Stimulated activated CD4-positive, alpha-beta T cell treated with anti-CD3 and anti-CD28 coated beads, Interleukin-15, amount 100 ng/mL, for 1 hour (primary cell): ENCODE measurements at regions not wholly inside any gene's neighbourhood (a gene's known extent, or its start where the extent isn't known, plus 50 kb on each side); places are given as distances from the start of the nearest gene placed in this dataset.

Source experiments
- DNase-seq, 2 donors: peaks; one replicate each; pipeline ENCODE4 v3.0.0-alpha.2; 2020; ENCODE audit warnings: low read depth in 1 of 2, low spot score in 1 of 2

DNA sequence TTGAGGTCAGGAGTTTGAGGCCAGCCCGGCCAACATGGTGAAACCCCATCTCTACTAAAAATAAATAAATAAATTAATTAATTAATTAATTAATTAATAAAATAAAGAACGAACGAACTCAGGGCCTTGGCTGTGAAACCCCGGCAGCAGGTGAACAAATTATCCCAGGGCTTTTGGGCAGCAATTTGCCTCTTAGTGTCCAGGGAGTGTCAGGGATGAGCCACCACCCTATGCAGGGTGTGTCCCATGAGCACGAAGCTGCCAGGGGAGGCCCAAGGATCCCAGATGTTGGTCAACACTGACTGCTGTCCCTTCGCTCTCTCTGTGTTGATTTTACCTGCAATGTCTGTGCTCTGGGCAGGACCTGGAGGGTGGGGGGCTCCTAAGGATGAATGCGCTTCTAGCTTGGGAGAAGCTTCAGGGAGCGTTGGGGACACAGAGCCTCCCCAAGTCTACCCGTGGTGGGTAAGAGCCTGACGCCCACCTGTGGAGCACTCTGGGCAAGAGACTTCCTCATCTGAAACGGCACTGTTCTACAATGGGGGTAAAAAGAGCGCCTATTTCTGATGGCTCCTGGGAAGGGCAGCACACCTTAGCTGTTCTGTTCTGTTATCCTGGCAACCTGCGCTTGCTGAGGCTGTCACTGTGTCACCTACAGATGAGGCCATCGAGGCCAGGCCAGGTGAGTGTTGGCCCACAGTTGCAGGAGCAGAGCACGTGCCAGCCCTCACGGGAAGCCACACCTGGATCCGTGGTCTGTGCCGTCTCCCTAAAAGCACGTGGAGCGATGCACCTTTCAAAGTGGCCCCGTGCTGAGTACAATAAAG, 125.5 kb upstream of the CDH4 start:
- DNase-seq: no peak

DNA sequence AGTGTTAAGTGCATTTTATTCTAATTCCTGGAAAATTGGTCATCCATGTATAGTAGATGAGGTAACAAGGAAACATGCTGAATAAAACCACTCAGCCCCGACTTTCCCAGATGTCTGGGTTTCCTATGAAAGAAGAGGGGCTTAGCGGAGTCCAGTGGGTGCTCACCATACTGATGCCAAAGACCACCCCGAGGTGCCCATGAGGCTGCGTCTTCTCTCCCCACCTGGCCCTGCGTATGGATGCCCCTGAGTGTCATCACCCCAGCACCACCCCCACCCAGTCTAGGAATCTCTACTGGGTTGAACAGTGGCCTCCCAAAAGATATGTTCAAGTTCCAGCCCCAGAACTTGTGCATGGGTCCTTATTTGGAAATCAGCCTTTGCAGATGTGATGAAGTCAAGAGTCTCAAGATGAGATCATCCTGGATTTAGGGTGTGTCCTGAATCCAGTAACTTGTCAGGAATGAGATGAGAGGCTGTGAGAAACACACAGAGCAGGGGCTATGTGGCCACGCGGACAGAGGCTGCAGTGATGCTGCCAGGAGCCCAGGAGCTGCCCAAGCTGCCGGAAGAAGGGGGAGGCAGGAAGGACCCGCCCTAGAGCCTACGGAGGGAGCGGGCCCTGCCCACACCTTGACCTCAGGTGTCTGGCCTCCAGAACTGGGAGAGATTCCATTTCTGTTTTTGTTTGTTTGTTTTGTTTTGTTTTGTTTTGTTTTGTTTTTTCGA, 124.6 kb upstream of the CDH4 start:
- DNase-seq: no peak

DNA sequence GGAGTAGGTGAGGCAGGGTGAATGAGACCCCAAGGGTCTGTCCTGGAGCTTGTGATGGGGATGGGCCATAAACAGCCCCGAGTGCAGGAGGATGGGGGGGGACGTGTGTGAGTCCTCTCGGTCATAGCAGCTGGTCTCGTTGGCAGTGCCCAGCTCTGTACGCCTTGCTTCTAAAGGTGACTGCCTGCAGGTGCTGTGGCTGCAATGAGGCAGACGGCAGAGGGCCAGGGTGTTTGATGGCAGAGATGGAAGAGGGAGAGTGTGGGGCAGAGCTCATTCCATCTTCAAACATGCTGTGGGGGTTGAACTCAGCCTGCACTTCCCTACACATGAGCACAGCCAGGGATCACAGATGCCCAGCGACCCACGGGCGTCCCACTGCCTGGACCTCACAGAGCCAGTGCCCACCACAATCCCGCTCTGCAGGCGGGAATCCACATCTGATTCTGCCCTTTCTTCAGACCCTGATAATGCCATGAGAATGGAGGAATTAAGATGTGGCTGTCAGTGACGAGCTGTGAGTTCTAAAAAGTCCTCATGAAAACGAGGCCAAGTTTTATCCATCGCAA, 123.3 kb upstream of the CDH4 start:
- no peak for DNase-seq

DNA sequence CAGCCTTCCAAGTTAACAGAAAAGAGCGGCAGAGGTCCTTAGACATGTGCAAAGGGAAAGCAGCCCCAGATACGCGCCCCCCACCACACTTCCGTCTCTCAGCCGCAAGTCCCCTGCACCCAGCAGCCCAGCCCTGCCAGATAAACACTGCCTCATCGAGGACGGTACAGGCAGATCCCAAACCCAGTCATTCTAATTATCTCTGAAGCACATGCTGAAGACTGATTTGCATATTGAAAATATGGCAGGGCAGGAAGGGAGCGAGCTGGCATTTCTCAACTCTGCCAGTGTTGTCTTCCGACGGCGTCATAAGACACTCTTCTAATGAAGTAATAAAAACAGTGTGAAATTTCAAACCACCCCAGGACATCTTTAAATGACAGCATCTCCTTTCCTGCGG, 122.8 kb upstream of the CDH4 start:
- DNase-seq: no peak

DNA sequence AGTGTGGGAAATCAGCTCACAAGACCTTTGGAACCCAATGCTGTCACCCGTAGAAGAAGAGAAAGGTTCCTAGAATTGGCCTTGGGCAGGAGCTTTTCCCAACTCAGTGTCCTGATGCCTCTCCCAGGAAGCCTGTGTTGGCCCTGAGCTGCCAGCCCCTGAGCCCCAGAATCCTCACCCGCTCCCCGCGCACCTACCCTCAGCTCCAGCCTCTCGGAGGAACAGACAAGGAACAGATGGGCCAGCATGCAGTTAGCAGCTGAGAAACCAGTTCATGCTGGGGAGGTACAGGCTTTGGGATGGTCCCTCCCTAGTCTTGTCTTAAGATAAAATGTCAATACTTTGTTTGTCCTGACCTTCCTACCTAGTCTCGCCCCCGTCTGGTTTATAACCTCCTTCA, 121.9 kb upstream of the CDH4 start:
- no peak for DNase-seq

DNA sequence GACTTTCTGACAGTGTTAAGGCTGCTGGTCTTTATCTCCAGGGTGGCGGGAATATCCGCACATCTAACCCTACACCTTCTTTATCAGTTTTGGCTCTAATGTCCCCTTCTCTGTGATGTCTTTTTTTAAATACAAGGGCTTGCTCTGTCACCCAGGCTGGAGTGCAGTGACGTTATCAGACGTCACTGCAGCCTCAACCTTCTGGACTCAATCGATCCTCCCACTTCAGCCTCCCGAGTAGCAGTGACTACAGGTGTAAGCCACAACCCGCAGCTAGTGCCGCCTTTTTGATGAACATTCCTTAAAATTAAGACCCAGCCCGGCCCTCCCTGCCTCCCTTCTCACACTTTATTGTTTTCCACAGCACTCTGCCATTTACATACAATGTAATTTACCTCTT, 120.1 kb upstream of the CDH4 start:
- DNase-seq: no peak

DNA sequence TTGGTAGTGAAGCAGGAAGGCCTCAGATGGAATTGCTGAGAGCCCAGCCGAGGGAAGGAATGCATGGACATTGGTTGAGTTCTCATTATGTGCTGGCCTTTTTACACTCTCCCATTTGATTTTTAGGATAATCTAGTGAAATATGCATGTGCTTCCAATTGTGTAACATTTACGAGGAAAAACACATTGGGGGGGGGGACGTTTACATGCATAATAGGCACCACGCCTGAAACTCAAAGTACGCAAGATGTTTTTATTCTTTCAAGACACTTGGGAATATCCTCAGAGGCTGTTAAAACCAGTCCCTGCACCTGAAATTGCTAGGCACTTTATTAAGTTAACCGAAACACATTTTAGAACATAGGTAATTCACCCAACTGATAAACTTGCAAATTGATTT, 118.5 kb upstream of the CDH4 start:
- DNase-seq: no peak

DNA sequence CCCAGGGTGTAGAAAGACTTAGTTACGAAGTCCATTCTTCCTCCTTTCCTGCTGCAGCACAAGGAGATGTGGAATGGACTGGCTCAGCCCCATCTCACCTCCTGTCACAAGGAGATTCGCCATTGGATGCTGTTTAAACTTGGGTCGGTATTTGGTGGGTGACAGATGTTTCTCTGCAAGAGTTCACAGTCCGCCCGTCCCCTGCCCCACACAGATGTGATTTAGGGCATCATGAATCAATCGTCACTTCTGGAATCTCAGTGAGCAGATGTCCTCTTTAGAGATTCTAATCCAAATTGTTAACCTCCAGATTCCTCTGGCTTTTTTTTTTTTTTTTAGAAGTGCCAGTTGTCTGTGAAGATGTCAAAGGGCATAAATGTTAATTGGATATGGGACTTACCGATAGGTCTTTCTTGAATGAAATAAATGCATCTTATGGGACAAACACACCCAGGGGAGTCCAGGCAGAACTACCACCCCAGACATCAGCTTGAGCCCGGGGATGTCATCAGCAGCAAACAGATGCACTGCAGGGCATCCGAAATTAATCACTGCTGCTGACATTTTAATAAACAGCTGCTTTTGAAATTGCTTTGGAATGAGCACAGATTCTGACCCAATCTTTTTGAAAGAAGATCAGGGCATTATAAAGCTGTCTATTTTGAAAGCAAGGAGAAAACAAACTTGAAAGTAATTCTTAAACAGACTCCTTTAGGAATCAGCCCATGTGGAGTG, 117.6 kb upstream of the CDH4 start:
- DNase-seq: no peak

DNA sequence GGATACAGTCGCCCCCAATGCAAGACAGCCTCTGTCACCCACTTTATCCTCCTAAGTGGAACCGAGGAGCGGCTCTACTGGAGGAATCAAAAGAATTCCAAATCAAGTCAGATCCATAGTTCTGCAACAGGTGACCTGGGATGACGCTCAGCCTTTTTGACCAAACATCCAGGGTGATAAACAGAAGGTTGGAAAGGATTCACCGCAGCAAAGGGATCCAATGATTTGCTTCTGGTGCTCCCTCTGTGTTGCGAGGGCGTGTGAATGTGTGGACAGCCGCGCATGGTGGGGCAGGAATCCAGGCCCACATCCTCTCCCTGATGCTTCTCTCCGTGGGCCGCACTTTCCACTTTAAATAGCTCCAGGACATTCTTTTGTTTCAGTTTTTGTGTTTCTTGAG, 116.8 kb upstream of the CDH4 start:
- DNase-seq: no peak

DNA sequence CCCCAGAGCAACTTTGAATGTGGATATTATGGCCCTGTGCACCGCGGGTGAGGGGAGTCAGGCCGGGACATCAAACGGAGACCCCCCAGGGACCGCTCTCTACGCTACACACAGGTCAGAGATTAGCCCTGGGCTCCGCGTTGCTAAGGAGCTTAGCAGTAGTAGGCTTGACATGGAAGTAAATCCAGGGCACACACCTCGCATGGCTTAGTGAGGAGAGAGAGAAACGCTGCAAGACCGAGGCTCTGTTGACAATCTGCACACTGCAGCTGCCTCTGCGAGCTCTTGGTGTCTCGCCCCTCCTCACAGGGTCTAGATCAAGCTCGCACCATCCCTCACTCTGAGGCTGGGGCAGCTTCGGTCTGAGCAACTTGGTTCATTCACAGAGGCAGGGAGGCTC, 116.1 kb upstream of the CDH4 start:
- DNase-seq: no peak

DNA sequence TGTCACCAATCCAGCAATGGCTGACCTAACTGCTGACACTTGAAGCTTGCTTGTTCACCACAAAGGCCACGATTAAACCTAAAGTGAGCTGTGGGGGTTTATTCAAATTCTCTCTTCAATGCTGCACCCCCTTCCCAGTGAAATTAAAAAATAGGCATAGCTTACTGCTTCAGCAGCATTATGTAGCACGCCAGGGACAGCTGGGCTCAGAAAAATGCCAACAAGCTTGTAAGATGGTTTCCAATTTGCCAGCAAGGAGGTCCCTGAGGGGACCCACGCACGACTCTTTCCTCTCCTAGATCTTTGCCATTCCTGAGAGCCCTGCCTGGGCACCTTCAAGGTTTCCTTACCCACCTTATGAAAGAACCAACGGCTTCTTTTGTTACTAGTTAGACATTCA, 113.5 kb upstream of the CDH4 start:
- DNase-seq: no peak

DNA sequence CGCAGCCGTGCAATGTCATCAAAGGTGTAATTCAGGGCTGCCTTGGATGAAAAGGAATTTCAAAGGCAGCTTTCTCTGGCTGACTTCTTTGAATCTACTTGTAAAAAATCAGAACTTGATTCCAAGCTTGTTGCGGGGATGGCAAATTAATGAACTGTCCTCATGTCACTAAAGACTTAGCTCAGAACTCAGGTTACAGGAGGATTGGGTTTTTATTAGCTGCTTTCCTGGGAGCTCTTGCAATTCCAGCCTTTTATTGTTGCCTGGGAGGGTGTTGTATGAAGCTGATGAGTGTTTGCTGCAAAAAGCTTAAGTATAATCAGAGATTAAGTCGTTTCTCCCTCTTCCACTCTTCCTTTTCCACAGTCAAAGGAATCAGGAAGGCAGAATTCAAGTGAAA, 113.0 kb upstream of the CDH4 start:
- DNase-seq: no peak

DNA sequence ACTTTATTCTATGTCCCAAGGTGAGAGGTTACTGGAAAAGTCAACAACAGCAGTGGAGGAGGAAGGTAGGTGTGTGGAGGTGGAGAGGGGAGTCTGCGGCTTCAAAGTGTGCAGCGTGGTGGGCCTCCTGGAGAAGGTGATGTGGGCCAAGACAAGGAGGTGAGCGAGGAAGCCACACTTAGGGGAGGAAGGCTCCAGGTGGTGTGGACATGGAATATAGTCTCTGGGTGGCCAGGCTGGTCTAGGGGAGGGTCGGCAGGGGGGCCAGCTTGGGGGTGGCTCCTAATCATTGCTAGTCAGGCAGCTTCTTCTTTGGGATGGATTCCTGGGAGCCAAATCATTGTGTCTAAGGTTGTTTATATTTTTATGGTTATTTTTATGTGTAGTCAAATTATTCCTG, 111.5 kb upstream of the CDH4 start:
- DNase-seq: no peak

DNA sequence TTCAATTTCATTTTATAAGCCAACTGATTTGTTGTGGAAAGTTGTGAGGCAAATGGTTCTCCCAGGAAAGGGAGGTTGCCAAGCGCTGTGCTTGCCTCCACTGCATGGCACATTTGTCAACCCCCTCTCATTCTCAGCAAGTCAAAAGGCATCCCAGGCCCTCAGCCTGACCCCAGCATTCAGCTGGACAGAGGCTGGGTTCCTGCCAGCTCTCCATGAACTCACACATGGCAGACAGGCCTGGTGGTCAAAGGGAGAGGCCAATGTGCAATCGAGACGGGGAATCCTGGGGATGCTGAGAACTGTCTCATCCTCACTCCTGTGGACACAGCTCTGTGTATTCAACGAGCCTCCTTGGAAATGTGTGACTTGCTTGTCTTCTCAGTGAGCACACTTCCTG, 106.0 kb upstream of the CDH4 start:
- no peak for DNase-seq

DNA sequence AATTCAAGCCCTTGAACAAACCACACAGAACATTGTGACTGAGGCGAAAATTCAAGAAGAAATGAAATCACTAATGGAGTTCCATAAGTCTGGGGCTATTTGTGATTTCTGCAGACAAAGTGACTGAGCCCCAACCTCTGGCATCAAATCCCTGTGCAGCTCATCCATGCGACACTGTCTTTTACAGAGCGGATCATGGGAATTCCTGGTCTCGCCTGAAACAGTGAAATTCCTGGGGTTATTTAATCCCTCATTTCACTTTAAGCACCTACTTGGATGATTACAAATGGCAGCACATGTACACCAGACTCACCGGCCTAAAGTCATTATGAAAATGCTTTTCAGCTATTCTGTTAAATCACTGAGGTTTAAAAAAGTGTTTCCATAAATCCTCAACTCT, 102.4 kb upstream of the CDH4 start:
- DNase-seq: no peak

DNA sequence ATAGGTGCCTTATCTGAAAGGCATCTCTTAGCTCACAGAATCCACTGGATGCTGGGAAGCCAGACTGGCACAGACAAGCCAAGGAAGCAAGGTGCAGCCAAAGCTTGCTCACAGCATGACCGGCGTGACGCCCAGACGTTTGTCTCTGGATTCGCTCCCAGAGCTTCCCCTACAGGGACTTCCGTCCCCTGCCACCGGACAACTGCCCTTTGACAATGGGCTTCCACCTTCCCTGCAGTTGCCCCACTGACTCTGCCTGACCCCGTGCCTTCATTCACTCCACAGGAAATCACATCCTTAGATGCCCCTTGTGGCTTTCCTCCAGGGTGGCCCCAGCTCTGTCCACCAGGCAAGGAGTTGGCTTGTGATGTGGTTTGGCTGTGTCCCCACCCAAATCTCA, 94.8 kb upstream of the CDH4 start:
- no peak for DNase-seq

DNA sequence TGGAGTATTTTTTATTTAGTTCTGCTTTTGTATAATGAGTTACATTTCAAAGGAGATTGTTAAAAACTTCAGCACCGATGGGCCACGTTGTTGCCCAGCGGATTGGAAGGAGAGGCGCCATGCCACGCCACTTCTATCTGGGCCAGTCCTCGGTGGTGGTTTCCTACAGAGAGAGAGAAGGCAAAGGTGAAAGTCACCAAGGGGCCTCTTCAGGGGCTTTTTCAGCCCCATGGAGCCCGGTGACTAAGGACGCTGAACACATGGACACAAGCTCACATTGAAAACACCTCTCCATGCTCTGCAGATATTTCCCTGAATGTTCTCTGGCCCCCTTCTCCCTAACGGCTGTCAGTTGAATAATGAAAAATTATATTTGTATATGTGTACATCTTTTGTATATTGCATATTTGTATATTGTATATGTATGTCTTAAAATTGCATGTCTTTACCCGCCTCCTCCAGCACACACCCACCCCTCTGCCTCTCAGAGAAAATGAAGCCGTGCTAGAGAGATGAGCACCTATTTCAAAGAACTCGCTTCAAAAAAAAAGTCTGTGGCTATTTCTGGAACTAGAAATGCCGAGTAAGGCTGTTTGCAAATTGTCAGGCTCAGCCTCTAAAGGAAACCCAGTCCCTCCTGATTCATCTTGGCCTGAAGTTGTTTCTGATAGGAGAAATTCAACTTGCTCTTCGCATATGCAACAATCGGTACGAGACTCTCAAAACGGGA, 91.9 kb upstream of the CDH4 start:
- DNase-seq: no peak

DNA sequence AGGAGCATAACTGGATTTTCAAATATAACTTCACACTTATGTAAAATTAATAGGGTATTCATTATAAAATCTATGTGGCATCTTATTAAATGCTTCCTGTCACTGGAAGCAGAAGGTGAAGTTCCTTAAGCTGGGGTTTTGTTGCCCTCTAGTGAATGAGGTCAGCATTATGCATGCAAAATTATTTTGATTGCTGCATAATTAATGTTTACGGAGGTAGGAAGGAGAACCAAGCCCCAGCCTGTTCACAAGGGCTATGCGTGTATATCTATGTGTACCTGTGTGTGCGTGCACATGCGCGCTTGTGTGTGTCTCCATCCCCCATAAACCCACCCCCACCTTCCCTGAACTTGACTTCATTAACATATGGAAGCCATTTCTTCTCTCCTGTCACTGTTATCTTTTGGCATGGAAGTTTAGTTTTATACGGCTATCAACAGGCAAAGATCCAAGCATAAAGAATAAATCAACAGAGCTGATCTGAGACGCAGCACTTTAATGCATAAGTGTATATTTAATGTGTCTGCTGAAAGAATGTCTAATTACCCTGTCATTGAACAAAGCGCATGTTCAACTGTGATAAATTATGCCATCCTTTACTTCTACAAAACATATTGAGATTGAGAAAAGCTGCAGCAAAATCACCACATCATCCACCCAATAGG, 90.2 kb upstream of the CDH4 start:
- no peak for DNase-seq

DNA sequence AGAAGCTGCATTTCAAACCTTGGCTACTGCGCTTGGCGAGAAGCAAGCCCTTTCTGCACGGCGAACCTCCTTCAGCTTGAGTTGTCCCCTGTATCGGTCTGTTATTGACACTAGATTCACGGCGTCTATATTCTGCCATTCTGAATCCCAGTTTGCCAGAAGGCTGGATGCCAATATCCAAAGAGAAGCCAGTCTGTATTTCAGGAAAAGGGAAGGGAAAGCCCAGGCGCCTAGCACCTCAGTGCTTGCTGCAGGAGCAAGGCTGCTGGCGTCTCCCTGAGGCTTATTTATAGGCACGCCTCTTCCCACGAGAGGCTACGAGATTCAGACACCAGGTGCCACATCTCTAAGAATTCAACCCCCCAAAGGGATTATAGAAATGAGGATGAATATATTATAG, 89.6 kb upstream of the CDH4 start:
- no peak for DNase-seq

DNA sequence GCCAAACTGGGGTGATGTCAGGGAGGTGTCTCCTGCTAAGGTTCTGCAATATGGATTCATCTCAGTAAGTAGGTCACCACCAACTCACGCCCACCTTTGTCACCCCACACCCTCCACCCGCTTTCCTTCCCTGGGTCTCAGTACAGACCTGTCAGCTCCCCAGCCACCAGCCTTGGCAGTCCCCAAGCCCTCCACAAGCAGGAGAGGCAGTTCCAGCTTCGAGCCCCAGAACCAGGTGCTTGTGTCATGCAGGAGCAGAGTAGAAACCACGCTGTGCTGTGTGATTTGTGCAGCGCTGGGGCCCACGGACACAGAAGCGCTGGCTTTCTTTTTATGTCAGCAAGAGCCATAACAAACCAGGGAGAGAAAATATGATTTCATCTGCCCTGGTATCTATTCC, 89.0 kb upstream of the CDH4 start:
- DNase-seq: no peak

DNA sequence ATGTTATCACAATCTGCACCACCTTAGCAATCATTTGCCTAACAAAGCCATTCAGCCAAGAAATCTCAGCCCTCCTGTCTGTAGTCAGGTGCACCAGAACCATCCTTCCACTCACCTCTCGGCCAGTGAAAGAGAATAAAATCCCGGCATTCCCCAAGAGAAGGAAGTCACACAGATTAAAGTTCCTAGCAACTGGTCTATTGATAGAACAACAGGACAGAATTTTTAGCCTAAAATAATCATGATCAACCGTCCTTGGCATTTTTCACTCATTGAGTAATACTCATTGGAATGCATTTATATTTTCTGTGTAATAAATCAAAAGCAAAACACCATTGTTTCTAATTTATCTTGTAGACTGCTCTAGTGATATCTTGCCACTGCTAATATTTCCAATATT, 85.7 kb upstream of the CDH4 start:
- DNase-seq: no peak
